Ishikawa (cell line): ENCODE measurements at regions not wholly inside any gene's neighbourhood (a gene's known extent, or its start where the extent isn't known, plus 50 kb on each side); places are given as distances from the start of the nearest gene placed in this dataset.

Experiments
- EGR1 ChIP-seq: IDR thresholded peaks from 2 replicates; pipeline ENCODE4 v1.6.1; 2012
- EP300 ChIP-seq: IDR thresholded peaks from 2 replicates; pipeline ENCODE4 v1.6.1; 2012; ENCODE audit warnings: borderline replicate concordance
- MAX ChIP-seq: IDR thresholded peaks from 2 replicates; pipeline ENCODE4 v1.6.1; 2012
- RAD21 ChIP-seq: IDR thresholded peaks from 2 replicates; pipeline ENCODE4 v1.6.1; 2012; ENCODE audit warnings: low read depth
- TEAD4 ChIP-seq: IDR thresholded peaks from 2 replicates; pipeline ENCODE4 v1.6.1; 2012

- TF ChIP-seq EP300 (no peak), RAD21 (no peak), EGR1 (no peak), MAX (no peak), TEAD4 (no peak)
These were observed 296.8 kb upstream of the AADAT start for GRCh38 chr4:170386511-170386910.
